OCI-LY7 (cell line): ENCODE measurements at regions not wholly inside any gene's neighbourhood (a gene's known extent, or its start where the extent isn't known, plus 50 kb on each side); places are given as distances from the start of the nearest gene placed in this dataset.

Experiments
- CTCF ChIP-seq: fragments of 200-600 bp; sonication (generic); conservative IDR thresholded peaks from 2 replicates; pipeline ENCODE4 v1.5.1; 2014; ENCODE audit warnings: mild to moderate bottlenecking, antibody characterized with exemption, low read length, moderate library complexity, mixed read lengths
- EZH2phosphoT487 ChIP-seq: fragments of 200-600 bp; sonication (generic); IDR thresholded peaks from 2 replicates; pipeline ENCODE4 v1.6.1; 2018; ENCODE audit warnings: low read depth, borderline replicate concordance, mild to moderate bottlenecking, mixed run types, antibody characterized with exemption, low read length, moderate library complexity, mixed read lengths

- TF ChIP-seq CTCF (no peak), EZH2phosphoT487 (no peak)
These were observed 90.8 kb upstream of the SHISA3 start for GRCh38 chr4:42306221-42307109.
